Stimulated activated CD8-positive, alpha-beta memory T cell treated with anti-CD3 and anti-CD28 coated beads, Interleukin-7, amount 100 ng/mL, for 24 hours (primary cell): ENCODE measurements at regions not wholly inside any gene's neighbourhood (a gene's known extent, or its start where the extent isn't known, plus 50 kb on each side); places are given as distances from the start of the nearest gene placed in this dataset.

Source experiments
- DNase-seq: peaks from one replicate; pipeline ENCODE4 v3.0.0-alpha.2; 2020; ENCODE audit warnings: low read depth

DNA sequence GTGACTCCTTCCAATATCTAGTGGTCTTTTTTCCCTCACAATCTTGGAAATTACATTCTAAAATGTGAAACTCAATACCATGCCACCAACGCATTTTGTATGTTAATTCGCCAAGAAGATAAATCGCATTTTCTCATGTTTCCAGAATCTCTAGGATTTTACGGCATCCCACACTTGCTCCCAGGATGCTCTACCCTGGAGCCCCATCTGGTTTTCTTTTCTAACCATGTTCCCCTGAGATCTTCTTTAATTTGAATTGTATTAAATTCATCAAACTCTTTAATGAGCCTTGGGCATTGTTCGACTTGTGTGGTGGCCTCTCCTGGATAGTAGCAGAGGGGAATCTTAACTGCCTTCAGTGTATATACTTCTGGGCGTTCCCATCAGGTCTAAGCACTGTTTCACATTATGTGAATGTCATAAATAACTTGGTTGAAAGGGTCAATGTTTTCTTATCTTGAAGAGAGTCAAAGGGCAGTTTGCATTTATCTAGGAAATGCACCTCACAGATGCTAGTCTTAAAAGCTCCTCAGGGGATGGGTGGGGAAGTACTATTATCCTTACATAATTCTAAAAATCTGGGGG is 169.1 kb upstream of the MEOX2 start:
- DNase-seq = no peak

GRCh38 chr7:15854841-15855524 is 168.5 kb upstream of the MEOX2 start:
- DNase-seq = no peak

- DNase-seq = no peak
Measured at GRCh38 chr7:15853832-15854470, 167.5 kb upstream of the MEOX2 start.

DNA sequence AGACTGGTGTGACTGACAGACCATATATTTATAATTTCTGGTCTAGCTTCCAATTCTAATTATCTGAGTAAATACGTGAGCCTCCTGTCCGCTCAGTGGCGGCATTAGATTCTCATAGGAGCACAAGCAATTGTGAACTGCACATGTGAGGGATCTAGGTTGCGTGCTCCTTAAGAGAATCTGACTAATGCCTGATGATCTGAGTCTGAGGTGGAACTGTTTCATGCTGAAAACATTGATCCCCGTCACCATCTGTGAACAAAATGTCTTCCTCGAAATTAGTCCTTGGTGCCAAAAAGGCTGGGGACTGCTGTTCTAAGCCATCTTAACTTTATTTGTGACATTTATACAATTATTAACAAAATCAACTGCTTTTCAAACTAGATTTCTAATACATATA is 164.7 kb upstream of the MEOX2 start:
- DNase-seq = no peak

DNA sequence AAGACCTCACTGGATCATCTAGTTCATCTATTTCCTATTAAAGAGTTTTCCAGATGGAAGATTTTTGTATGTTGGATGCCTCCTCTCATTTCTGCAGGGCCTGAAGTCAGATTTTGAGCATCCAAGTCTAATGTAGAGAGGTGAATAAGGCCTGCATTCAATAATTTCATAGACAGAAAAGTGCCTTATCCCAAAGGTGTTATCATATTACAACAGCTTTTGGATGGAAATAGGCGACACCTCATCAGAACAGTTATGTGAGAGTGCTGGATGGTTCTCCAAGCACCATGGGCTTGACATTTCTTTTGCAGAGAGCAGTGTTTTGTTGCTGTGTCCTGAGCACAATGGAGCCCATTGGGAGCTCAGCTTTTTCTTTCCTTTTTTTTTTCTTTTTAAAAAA is 162.4 kb upstream of the MEOX2 start:
- no peak for DNase-seq

DNA sequence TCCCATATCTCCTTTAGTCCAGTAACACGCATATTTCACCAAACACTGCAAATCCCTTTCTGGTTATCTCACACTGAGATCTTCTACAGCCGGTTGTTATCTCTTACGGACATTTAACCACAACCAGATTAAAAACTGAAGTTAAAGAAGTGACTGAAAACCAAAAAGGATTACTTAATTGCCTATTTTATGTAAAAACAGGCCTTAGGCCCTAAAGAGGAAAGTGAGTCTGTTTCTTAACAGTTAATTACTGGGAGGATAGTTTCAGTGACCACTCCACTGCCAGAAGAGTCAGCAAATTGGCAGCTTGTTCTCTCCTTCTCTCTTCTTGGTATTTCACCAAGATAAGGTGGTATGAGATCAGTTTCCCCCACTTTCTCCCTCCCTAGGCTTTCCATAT is 161.9 kb upstream of the MEOX2 start:
- DNase-seq = no peak

DNA sequence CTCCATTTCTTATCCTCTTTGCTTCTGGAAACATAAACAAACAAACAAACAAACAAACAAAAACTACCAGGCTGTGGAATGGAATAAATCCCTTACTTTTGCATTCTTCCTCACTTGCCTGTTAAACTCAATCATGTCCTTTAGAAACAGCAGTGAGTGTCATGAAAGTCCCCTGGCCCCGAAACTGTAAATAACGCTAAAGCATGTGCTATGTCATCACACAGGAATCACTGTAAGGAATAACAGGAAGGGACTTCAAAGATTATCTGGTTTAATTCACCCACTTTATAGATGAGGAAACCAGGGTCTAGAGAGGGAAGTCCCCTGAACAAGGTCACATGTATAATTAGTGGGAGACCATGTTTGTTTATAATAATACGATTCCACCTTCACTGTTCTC is 159.4 kb upstream of the MEOX2 start:
- DNase-seq = no peak

- DNase-seq = no peak
Measured at GRCh38 chr7:15845461-15845860, 159.0 kb upstream of the MEOX2 start.

- DNase-seq = no peak
Measured at GRCh38 chr7:15839416-15840100, 153.1 kb upstream of the MEOX2 start.

DNA sequence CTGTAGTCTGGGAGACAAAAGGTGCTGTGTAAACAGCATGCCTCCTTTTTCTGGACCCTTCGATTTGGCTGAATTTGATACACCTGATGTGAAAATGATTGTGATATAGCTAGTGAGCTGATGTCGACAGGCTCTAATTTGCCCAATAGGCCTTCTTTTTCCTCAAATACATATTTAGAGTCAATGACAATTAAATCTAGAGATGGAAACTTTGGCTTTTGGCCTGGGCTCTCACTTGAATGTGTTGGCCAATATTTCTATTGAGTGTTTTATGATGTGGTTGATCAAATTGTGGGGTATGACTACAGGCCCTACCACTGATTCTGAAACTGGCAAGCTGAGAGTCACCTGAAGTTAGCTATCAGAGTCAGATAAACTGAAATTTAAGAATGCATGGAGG is 151.8 kb upstream of the MEOX2 start:
- DNase-seq = no peak

GRCh38 chr7:15837306-15837950 is 150.9 kb upstream of the MEOX2 start:
- DNase-seq = no peak

- no peak for DNase-seq
Measured at GRCh38 chr7:15836651-15837050, 150.2 kb upstream of the MEOX2 start.

- DNase-seq = no peak
Measured at GRCh38 chr7:15836041-15836440, 149.6 kb upstream of the MEOX2 start.

DNA sequence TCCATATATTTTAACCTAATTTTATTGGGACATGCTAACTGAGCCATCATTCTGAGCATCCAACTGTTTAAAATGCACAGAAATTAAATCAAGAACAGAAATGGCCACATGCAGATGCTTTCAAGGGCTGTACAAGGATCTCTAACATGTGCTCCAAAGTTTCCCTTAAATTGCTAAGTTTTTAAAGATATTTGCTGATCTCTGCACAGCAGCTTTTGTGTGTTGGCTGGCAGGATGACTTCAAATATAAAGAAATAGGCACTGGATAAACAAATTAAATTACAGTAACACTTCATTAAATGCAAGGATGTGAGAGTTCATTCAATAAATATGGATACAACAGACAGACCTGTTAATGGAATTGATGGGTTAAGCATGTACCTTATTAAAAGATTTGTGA is 148.0 kb upstream of the MEOX2 start:
- no peak for DNase-seq

DNA sequence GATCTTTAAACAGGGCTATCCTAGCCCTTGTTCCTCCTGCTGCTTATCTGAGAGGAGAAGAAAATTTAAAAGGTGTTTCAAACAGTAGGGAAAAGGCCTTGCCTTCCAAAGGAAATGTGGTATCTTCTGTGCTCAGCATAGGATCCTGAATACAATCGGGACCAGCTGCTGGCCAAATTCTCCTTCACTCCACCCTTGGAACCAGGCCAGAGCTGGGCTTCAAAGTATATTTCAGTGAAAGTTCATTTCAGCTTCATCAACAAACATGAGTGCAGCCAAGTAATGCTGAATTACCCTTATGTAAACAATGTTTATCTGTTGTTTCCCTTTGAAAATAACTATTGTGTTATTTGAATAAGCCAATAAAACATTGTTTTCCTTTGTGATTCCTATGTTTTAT is 146.5 kb upstream of the MEOX2 start:
- DNase-seq = no peak

DNA sequence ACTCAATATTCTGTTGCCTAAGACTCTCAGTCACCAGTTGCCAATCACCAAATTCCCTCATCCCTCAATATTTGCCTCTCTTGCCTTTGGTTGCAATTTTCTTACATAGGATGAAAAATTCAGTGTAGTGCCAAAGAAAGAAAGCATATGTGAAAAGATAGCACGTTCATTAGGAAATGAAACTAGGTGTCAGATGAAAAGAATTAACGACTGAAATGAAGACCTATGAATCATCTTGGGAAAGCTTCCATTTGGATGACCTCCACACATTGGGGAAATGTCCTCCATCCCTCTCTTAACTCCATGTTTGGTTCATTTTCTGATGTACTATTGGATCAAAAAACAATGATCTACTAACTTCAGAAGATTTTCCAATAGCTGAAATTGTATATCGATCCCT is 145.1 kb upstream of the MEOX2 start:
- DNase-seq = no peak

- no peak for DNase-seq
Measured at GRCh38 chr7:15829691-15830090, 143.2 kb upstream of the MEOX2 start.

- no peak for DNase-seq
Measured at GRCh38 chr7:15828881-15829280, 142.4 kb upstream of the MEOX2 start.

- no peak for DNase-seq
Measured at GRCh38 chr7:15821484-15822427, 135.3 kb upstream of the MEOX2 start.

GRCh38 chr7:15820319-15820718 is 133.8 kb upstream of the MEOX2 start:
- no peak for DNase-seq

DNA sequence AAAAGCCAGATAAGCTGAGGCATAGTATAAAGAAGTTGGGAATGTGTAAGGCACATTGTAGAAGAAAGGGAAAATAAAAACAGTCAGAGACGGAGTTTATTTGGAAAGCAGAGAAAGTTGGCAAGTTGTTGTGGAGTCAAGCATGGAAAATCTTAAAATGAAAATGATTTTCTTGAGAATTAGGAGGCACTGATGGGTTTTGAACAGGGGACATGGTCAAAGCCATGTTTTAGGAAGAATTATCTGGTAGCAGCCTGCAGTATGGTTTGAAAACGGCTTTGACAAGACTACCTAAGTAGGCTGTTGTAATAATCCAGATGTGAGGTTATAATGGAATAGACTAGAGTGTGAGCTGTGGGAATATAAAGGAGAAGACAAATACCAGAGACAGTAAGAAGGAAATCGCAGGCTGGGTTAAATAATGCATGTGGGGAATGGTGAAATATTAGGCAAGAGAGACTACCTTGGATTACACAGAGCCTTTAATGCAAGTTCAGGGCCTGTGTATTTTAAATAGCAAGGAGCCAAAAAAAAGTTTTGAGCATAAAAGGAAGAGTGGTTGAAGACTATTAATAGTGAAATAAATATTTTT is 130.4 kb upstream of the MEOX2 start:
- DNase-seq = no peak
